ENCODE measurements at regions not wholly inside any gene's neighbourhood (a gene's known extent, or its start where the extent isn't known, plus 50 kb on each side); places are given as distances from the start of the nearest gene placed in this dataset.

GRCh38 chr3:30248423-30248822 is 358.0 kb upstream of the TGFBR2 start:
- H3K9me2 ChIP-seq (replicated peaks; ENCODE audit: control insufficient read depth, low read length), result no peaks in the 10 kb centered on the region
- no peaks in the 10 kb centered on the region for H3K79me2 ChIP-seq (ENCODE audit: control insufficient read depth, low read length)
- no peaks in the 10 kb centered on the region for H3K4me1 ChIP-seq (ENCODE audit: control insufficient read depth, low read length)
- H3K27ac ChIP-seq (ENCODE audit: low read depth, low read length), result no peak overlapping the region
- H4K20me1 ChIP-seq (ENCODE audit: control insufficient read depth, insufficient read depth, low read depth, low read length), result no peaks in the 10 kb centered on the region
- H3F3A ChIP-seq (ENCODE audit: control insufficient read depth, insufficient read depth), result no peaks in the 10 kb centered on the region
- H3K4me3 ChIP-seq (ENCODE audit: low read length), result no peak overlapping the region
- H3K36me3 ChIP-seq (ENCODE audit: control insufficient read depth, low read length), result no peaks in the 10 kb centered on the region
- no peak overlapping the region for H3K4me2 ChIP-seq (ENCODE audit: low read length)
- no peak for TF ChIP-seq EZH2phosphoT487 (IDR thresholded peaks at IDR 0.05; ENCODE audit: borderline replicate concordance, low read length)
- TF ChIP-seq, protein P1, sequence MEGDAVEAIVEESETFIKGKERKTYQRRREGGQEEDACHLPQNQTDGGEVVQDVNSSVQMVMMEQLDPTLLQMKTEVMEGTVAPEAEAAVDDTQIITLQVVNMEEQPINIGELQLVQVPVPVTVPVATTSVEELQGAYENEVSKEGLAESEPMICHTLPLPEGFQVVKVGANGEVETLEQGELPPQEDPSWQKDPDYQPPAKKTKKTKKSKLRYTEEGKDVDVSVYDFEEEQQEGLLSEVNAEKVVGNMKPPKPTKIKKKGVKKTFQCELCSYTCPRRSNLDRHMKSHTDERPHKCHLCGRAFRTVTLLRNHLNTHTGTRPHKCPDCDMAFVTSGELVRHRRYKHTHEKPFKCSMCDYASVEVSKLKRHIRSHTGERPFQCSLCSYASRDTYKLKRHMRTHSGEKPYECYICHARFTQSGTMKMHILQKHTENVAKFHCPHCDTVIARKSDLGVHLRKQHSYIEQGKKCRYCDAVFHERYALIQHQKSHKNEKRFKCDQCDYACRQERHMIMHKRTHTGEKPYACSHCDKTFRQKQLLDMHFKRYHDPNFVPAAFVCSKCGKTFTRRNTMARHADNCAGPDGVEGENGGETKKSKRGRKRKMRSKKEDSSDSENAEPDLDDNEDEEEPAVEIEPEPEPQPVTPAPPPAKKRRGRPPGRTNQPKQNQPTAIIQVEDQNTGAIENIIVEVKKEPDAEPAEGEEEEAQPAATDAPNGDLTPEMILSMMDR (IDR thresholded peaks at IDR 0.05; ENCODE audit: low read depth, low read length, poor library complexity, severe bottlenecking), result no peak
- H3K9me3 ChIP-seq (ENCODE audit: control insufficient read depth, insufficient read depth, low read length), result no peaks in the 10 kb centered on the region
- no peaks in the 10 kb centered on the region for H3K27me3 ChIP-seq (ENCODE audit: control insufficient read depth, low read length)

- no peaks in the 10 kb centered on the region for H4K20me1 ChIP-seq (ENCODE audit: control insufficient read depth, insufficient read depth, low read depth, low read length)
- H3K27ac ChIP-seq (ENCODE audit: low read depth, low read length), result no peak overlapping the region
- H3K9me3 ChIP-seq (ENCODE audit: control insufficient read depth, insufficient read depth, low read length), result no peaks in the 10 kb centered on the region
- H3K27me3 ChIP-seq (ENCODE audit: control insufficient read depth, low read length), result no peaks in the 10 kb centered on the region
- H3K9me2 ChIP-seq (replicated peaks; ENCODE audit: control insufficient read depth, low read length), result no peaks in the 10 kb centered on the region
- H3K4me3 ChIP-seq (ENCODE audit: low read length), result no peak overlapping the region
- H3K4me1 ChIP-seq (ENCODE audit: control insufficient read depth, low read length), result no peaks in the 10 kb centered on the region
- no peaks in the 10 kb centered on the region for H3F3A ChIP-seq (ENCODE audit: control insufficient read depth, insufficient read depth)
- no peaks in the 10 kb centered on the region for H3K79me2 ChIP-seq (ENCODE audit: control insufficient read depth, low read length)
- H3K4me2 ChIP-seq (ENCODE audit: low read length), result no peak overlapping the region
- no peak for TF ChIP-seq EZH2phosphoT487 (IDR thresholded peaks at IDR 0.05; ENCODE audit: borderline replicate concordance, low read length)
- TF ChIP-seq, protein P1 (IDR thresholded peaks at IDR 0.05; ENCODE audit: low read depth, low read length, poor library complexity, severe bottlenecking), result no peak
- H3K36me3 ChIP-seq (ENCODE audit: control insufficient read depth, low read length), result no peaks in the 10 kb centered on the region
Observed at GRCh38 chr3:30252474-30252873, 353.9 kb upstream of the TGFBR2 start.

GRCh38 chr3:30253832-30254231 is 352.6 kb upstream of the TGFBR2 start:
- H3K4me1 ChIP-seq (ENCODE audit: control insufficient read depth, low read length), result no peaks in the 10 kb centered on the region
- H3K4me3 ChIP-seq (ENCODE audit: low read length), result no peak overlapping the region
- H3K27ac ChIP-seq (ENCODE audit: low read depth, low read length), result no peak overlapping the region
- H3K9me2 ChIP-seq (replicated peaks; ENCODE audit: control insufficient read depth, low read length), result no peaks in the 10 kb centered on the region
- no peaks in the 10 kb centered on the region for H3K79me2 ChIP-seq (ENCODE audit: control insufficient read depth, low read length)
- no peaks in the 10 kb centered on the region for H3K36me3 ChIP-seq (ENCODE audit: control insufficient read depth, low read length)
- H3K27me3 ChIP-seq (ENCODE audit: control insufficient read depth, low read length), result no peaks in the 10 kb centered on the region
- no peaks in the 10 kb centered on the region for H3F3A ChIP-seq (ENCODE audit: control insufficient read depth, insufficient read depth)
- TF ChIP-seq, protein P1 (IDR thresholded peaks at IDR 0.05; ENCODE audit: low read depth, low read length, poor library complexity, severe bottlenecking), result no peak
- TF ChIP-seq EZH2phosphoT487 (IDR thresholded peaks at IDR 0.05; ENCODE audit: borderline replicate concordance, low read length), result no peak
- H3K4me2 ChIP-seq (ENCODE audit: low read length), result no peak overlapping the region
- H3K9me3 ChIP-seq (ENCODE audit: control insufficient read depth, insufficient read depth, low read length), result no peaks in the 10 kb centered on the region
- H4K20me1 ChIP-seq (ENCODE audit: control insufficient read depth, insufficient read depth, low read depth, low read length), result no peaks in the 10 kb centered on the region

- TF ChIP-seq, protein P1 (IDR thresholded peaks at IDR 0.05; ENCODE audit: low read depth, low read length, poor library complexity, severe bottlenecking), result no peak
- TF ChIP-seq EZH2phosphoT487 (IDR thresholded peaks at IDR 0.05; ENCODE audit: borderline replicate concordance, low read length), result no peak
- no peaks in the 10 kb centered on the region for H3F3A ChIP-seq (ENCODE audit: control insufficient read depth, insufficient read depth)
- no peaks in the 10 kb centered on the region for H3K4me1 ChIP-seq (ENCODE audit: control insufficient read depth, low read length)
Observed at GRCh38 chr3:30256474-30256873, 349.9 kb upstream of the TGFBR2 start.

More at GRCh38 chr3:30256474-30256873, 349.9 kb upstream of the TGFBR2 start:
- H3K9me2 ChIP-seq (replicated peaks; ENCODE audit: control insufficient read depth, low read length), result no peaks in the 10 kb centered on the region
- H3K27ac ChIP-seq (ENCODE audit: low read depth, low read length), result no peak overlapping the region
- H3K4me3 ChIP-seq (ENCODE audit: low read length), result no peak overlapping the region
- H3K9me3 ChIP-seq (ENCODE audit: control insufficient read depth, insufficient read depth, low read length), result no peaks in the 10 kb centered on the region
- no peak overlapping the region for H3K4me2 ChIP-seq (ENCODE audit: low read length)
- H3K36me3 ChIP-seq (ENCODE audit: control insufficient read depth, low read length), result no peaks in the 10 kb centered on the region
- no peaks in the 10 kb centered on the region for H3K79me2 ChIP-seq (ENCODE audit: control insufficient read depth, low read length)
- no peaks in the 10 kb centered on the region for H4K20me1 ChIP-seq (ENCODE audit: control insufficient read depth, insufficient read depth, low read depth, low read length)
- H3K27me3 ChIP-seq (ENCODE audit: control insufficient read depth, low read length), result no peaks in the 10 kb centered on the region

All from DOHH2 (cell line).